C4-2B (cell line): ENCODE measurements at regions not wholly inside any gene's neighbourhood (a gene's known extent, or its start where the extent isn't known, plus 50 kb on each side); places are given as distances from the start of the nearest gene placed in this dataset.

Experiments used
- CTCF ChIP-seq: fragments of 450-650 bp; conservative IDR thresholded peaks from 2 replicates; pipeline ENCODE4 v1.5.1; 2017; ENCODE audit warnings: mild to moderate bottlenecking
- ZFX ChIP-seq: fragments of 450-650 bp; IDR thresholded peaks from 2 replicates; pipeline ENCODE4 v1.6.1; 2017

GRCh38 chr6:165086814-165087213 is 222.6 kb downstream of the C6orf118 start:
- TF ChIP-seq CTCF: no peak
- no peak for TF ChIP-seq ZFX
